HPDE6-E6E7 (cell line): ENCODE measurements at regions not wholly inside any gene's neighbourhood (a gene's known extent, or its start where the extent isn't known, plus 50 kb on each side); places are given as distances from the start of the nearest gene placed in this dataset.
"Not testable (repeated sequence)": the region's sequence is repeated elsewhere in the genome, so short reads cannot be mapped to it uniquely, and the experiment has no call there.

Experiments used
- DNase-seq: peaks from one replicate; pipeline ENCODE4 v3.0.0; 2011; ENCODE audit warnings: missing footprints; ENCODE audit errors: extremely low spot score

DNA sequence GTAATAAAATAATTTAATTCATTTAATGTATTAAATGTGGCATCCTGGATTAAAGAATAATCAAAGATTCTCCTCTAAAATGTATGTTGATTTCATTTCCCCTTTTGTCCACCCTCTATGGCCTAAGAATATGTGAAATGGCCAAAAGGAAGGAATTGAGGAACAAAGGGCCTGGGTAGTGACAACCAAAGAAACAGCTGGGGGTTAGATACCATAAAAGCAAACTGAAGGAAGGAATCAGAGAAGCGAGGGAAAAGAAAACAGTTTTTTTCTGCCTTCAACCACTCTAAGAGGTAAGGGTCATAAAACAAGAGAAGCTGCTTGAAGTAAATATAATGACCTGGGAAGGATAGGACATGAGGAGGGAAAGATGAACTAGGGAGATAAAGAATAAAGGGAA, 139.3 kb downstream of the FAM76B start:
- DNase-seq = no peak

GRCh38 chr11:95647871-95648270, 141.7 kb downstream of the FAM76B start:
- no peak for DNase-seq

DNA sequence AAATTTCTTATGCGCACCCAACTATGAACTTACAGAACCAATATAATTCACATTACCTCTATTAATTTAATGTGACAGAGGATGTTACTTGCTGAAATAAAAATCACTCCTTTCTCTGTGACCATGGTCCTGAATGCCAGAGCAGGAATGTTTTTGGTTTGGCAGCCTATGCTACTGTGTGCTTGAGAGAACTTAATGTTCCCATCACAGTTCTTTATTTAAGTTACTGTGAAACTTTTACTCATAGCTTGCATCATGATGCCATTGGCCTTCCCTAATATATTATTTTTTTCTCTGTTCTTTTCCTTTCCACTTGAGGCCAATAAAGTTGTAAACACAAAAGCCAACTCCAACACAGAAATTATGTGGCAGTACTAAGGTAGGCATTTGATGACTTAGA, 142.2 kb downstream of the FAM76B start:
- DNase-seq = no peak

GRCh38 chr11:95641495-95641894, 148.1 kb downstream of the FAM76B start:
- DNase-seq = no peak

DNA sequence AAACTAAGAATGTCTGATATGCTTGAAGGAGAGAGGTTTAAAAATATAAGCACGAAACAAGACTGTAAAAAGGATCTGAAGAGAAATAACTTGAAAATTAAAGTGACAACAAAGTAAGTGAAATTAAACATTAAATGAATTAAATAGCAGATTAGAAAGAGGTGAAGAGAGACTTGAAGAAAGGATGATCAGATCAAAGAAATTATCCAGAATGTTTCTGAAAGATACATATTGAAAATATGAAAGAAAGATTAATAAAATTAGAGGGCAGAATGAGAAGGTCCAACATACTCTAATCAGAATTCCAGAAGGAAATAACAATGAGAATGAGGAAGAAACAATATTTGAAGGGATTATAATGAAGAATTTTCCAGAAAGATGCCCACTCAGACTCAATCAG, 151.1 kb downstream of the FAM76B start:
- no peak for DNase-seq

DNA sequence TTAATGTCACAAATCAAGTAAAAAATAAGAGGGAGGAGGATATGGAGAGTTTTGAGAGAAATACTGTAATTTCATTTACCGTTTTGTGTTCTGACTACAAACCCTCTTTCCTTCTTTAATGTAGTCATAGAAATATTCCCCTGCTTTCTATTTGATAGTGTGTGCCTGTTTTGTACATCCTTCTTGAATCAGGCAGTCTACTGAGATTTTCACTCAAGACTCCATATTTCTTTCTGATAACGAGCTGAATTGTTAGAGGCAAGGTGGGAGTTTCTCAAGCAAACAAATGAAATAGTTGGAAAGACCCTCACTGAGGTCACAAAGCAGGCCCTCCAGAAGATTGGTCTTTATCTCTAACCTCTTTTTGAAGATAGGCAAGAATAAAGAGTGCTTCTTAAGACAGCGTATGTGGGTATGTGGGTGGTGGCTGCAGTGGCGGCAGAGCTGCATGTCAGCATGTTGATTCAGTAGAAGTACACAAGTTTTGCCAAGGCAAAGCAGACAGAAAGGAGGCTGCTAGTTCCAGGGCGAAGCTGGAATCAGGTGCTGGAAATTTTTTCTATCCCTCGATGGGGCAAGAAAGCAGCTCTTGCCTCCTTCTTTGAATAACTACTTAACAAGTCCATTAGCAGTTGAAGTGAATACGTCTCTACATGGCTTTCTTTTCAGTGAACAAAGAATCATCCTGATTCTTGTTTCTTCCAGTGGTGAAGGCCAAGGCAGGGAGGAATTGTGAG, 164.2 kb downstream of the FAM76B start:
- DNase-seq = no peak

DNA sequence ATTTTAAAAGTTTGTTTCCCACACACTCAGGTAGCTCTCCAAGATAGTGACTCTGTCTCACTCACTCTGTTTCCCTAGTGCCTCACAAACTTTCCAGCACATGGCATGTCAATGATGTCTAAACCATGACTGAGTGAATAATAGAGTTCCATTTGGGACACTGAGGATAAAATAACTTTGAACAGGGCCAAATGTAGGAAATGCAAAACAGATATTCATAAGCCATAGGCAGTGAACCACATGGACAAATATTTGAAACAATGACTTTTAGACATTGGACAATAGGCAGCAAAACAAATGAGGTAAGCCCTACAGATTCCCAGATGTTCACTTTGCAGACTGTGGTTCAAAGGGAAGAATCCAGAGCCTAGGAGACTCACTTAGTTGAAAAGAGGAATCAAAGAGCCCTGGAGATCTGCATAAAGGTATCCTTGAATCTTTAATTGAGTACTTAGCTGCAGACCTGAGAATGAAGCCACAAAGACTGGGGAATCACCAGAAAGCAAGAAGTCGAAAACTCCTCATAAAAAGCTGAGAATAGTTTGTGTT, 173.3 kb downstream of the FAM76B start:
- no peak for DNase-seq

- DNase-seq = no peak
These were observed 177.8 kb downstream of the FAM76B start for GRCh38 chr11:95611827-95612226.

DNA sequence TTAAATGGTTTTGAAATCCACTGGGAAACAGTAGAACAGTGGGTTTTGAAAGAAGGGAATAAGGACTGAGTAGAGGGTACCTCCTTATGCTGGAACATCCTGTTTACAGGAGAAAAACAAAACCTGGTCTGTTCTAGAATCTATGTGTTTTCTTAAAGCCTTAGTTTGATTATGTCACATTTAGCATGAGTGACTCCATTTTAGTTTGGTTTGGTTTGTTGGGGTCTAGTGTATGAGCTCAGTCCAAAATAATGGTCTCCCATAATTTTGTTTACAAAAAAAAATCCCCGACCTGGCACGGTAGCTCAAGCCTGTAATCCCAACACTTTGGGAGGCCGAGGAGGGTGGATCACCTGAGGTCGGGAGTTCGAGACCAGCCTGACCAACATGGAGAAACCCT, 179.4 kb downstream of the FAM76B start:
- DNase-seq = not testable (repeated sequence)

- no peak for DNase-seq
These were observed 181.5 kb downstream of the FAM76B start for GRCh38 chr11:95608093-95608492.

DNA sequence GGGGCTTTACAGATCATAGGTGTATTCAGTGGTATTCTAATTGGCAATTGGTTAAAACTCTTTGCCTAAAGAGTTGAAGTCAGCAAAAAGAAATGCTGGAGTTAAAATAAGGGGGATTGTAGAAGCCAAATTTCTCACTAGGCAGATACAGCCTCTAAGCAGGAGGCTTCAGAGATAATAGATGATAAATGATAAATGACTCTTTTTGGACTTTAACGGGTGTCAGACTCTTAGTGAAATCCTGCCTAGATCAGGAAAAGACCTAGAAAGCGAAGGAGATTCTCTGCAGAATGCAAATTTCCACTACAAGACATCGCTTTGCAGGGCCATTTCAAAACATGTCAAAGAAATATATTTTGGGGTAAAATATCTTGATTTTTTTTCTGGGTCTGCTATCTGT, 182.8 kb downstream of the FAM76B start:
- DNase-seq = no peak

GRCh38 chr11:95605271-95605940, 184.2 kb downstream of the FAM76B start:
- no peak for DNase-seq

- no peak for DNase-seq
These were observed 189.5 kb downstream of the FAM76B start for GRCh38 chr11:95599959-95600586.

- no peak for DNase-seq
These were observed 193.6 kb downstream of the FAM76B start for GRCh38 chr11:95595973-95596489.

GRCh38 chr11:95595541-95595940, 194.0 kb downstream of the FAM76B start:
- no peak for DNase-seq

GRCh38 chr11:95593111-95593510, 196.5 kb downstream of the FAM76B start:
- DNase-seq = no peak

- no peak for DNase-seq
These were observed 197.1 kb downstream of the FAM76B start for GRCh38 chr11:95592471-95592870.

DNA sequence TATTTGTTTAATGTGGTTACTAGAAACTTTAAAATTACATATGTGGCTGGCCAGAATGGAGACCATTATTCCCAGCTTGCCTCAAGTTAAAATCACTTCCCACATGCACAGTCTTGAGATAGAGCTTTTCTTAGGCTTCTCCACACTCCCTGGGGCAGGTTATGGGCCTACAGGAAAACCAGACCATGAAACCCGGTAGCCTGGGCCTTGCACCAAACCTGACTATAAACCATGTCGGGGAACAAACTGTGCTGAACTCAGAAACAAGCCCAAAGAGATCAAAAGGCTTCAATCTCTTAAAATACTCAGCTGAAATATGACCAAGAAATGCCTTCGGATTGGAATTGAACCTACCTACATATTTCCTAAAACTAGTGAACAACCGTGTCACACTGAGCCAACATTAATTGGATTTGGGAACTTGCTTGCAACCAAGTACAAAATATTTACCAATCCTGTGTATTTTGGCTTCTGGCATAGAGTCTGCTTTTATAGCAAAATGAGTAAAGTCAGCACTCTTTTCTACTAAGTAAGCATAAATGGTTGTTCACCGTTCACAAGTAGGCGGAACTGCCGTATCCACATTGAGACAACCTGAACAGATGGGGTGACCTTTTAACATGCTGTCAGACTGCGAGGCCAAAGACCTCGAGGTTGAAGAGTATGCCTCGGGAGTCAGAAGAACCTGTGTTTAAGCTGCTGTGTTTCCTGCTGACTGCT, 199.5 kb downstream of the FAM76B start:
- DNase-seq = no peak

- DNase-seq = no peak
These were observed 200.8 kb downstream of the FAM76B start for GRCh38 chr11:95588821-95589220.

GRCh38 chr11:95586661-95587060, 202.9 kb downstream of the FAM76B start:
- no peak for DNase-seq

DNA sequence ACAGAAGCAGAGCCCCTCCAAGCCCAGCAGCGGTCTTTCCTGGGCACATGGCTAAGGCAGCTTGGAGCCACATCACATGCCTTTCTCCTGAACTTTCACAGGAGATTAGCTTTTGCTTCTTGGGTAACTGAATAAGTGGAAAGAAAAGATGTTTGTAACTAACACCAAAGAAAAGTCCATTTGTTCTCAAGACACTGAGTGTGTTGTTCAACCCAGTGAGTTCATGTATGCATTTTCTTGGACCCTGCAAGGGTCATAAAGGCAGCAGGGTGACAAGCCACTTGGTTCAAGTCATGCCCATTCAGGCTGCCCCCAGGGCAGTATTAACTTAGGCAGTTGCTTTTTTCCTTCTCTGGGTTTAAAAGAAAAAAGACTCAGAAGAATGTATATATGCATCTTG, 203.4 kb downstream of the FAM76B start:
- DNase-seq = no peak

DNA sequence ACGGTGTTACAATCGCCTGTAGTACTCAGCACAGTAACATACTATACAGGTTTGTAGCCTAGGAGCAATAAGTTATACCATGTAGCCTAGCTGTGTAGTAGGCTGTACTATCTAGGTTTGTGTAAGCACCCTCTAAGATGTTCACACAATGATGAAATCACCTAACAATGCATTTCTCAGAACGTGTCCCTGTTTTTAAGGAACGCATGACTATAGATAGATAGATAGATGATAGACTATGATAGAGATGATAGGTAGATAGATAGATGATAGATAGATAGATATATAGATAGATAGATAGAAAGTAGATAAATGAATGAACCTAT, 203.9 kb downstream of the FAM76B start:
- DNase-seq = no peak
